22Rv1 (cell line): ENCODE measurements at regions not wholly inside any gene's neighbourhood (a gene's known extent, or its start where the extent isn't known, plus 50 kb on each side); places are given as distances from the start of the nearest gene placed in this dataset.

ENCODE experiments used
- CTCF ChIP-seq: fragments of 450-650 bp; IDR thresholded peaks from 2 replicates; pipeline ENCODE4 v1.5.1; 2017; ENCODE audit warnings: mild to moderate bottlenecking
- ZFX ChIP-seq: fragments of 450-650 bp; IDR thresholded peaks from 2 replicates; pipeline ENCODE4 v1.6.1; 2017; ENCODE audit warnings: antibody characterized with exemption, borderline replicate concordance

DNA sequence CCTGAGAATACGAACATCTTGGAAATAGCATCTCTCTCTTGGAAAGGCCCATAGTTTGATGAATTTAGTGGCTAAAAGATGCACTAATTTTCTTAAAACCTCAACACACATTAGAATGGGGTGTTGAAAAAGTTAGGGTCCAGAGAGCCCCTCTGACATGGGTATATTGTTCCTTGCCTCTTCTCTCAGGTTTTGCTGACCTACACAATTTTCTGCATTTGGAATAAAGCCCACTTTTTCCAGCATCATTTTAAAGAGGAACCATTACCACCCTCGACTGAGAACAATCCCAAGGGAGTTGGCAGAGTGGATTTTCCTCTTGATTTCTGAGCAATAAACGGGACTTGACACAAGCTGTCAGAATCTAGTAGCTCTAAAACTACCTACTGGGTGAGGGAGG, 156.1 kb downstream of the PMP22 start:
- TF ChIP-seq CTCF: no peak
- no peak for TF ChIP-seq ZFX
